GM19372 (cell line): ENCODE measurements at regions not wholly inside any gene's neighbourhood (a gene's known extent, or its start where the extent isn't known, plus 50 kb on each side); places are given as distances from the start of the nearest gene placed in this dataset.

ENCODE experiments used
- ATAC-seq: cut with Tn5 transposase; IDR thresholded peaks from one replicate; pipeline ENCODE4 v1.9.1; 2021; ENCODE audit warnings: mild to moderate bottlenecking, low read depth, moderate library complexity; ENCODE audit not compliant: unreplicated experiment

- no peak for ATAC-seq
These were observed 904.3 kb upstream of the CDH8 start for GRCh38 chr16:62940569-62940968.

- ATAC-seq, result no peak
These were observed 903.4 kb upstream of the CDH8 start for GRCh38 chr16:62939687-62940086.

- ATAC-seq, result no peak
These were observed 897.7 kb upstream of the CDH8 start for GRCh38 chr16:62933929-62934328.

- ATAC-seq, result no peak
These were observed 893.4 kb upstream of the CDH8 start for GRCh38 chr16:62929593-62929992.

- no peak for ATAC-seq
These were observed 890.9 kb upstream of the CDH8 start for GRCh38 chr16:62927122-62927521.

GRCh38 chr16:62926121-62926801 is 890.0 kb upstream of the CDH8 start:
- ATAC-seq, result no peak

GRCh38 chr16:62921904-62922303 is 885.7 kb upstream of the CDH8 start:
- ATAC-seq, result no peak

GRCh38 chr16:62913924-62914323 is 877.7 kb upstream of the CDH8 start:
- no peak for ATAC-seq

GRCh38 chr16:62913333-62913732 is 877.1 kb upstream of the CDH8 start:
- no peak for ATAC-seq

GRCh38 chr16:62909597-62909996 is 873.4 kb upstream of the CDH8 start:
- no peak for ATAC-seq

- ATAC-seq, result no peak
These were observed 871.3 kb upstream of the CDH8 start for GRCh38 chr16:62907562-62907961.

- ATAC-seq, result no peak
These were observed 867.8 kb upstream of the CDH8 start for GRCh38 chr16:62903961-62904502.

GRCh38 chr16:62899737-62900136 is 863.5 kb upstream of the CDH8 start:
- no peak for ATAC-seq

- no peak for ATAC-seq
These were observed 852.9 kb upstream of the CDH8 start for GRCh38 chr16:62889097-62889496.

- ATAC-seq, result no peak
These were observed 847.3 kb upstream of the CDH8 start for GRCh38 chr16:62883509-62883908.

GRCh38 chr16:62882552-62883221 is 846.4 kb upstream of the CDH8 start:
- ATAC-seq, result no peak

GRCh38 chr16:62876133-62876532 is 839.9 kb upstream of the CDH8 start:
- ATAC-seq, result no peak

GRCh38 chr16:62872339-62872738 is 836.1 kb upstream of the CDH8 start:
- ATAC-seq, result no peak

GRCh38 chr16:62870554-62870953 is 834.3 kb upstream of the CDH8 start:
- ATAC-seq, result no peak

GRCh38 chr16:62869837-62870236 is 833.6 kb upstream of the CDH8 start:
- ATAC-seq, result no peak

GRCh38 chr16:62863139-62863538 is 826.9 kb upstream of the CDH8 start:
- ATAC-seq, result no peak

- ATAC-seq, result no peak
These were observed 817.6 kb upstream of the CDH8 start for GRCh38 chr16:62853887-62854286.
